ENCODE measurements at regions not wholly inside any gene's neighbourhood (a gene's known extent, or its start where the extent isn't known, plus 50 kb on each side); places are given as distances from the start of the nearest gene placed in this dataset.
"Not testable (repeated sequence)": the region's sequence is repeated elsewhere in the genome, so short reads cannot be mapped to it uniquely, and the experiment has no call there.

DNA sequence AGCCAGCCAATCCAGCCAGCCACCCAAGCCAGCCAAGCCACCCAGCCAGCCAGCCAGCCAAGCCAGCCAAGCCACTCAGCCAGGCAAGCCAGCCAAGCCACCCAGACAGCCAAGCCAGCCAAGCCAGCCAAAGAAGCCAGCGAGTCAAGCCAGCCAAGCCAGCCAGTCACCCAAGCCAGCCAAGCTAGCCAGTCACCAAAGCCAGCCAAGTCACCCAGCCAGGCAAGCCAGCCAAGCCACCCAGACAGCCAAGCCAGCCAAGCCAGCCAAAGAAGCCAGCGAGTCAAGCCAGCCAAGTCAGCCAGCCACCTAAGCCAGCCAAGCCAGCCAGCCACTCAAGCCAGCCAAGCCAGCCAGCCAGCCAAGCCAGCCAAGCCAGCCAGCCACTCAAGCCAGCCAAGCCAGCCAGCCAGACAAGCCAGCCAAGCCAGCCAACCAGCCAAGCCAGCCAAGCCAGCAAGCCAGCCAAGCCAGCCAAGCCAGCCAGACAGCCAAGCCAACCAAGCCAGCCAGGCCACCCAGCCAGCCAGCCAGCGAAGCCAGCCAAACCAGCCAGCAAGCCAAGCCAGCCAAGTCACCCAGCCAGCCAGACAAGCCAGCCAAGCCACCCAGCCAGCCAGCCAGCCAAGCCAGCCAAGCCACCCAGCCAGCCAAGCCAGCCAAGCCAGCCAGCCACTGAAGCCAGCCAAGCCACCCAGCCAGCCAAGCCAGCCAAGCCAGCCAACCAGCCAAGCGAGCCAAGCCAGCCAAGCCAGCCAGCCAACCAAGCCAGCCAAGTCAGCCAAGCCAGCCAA is 198.8 kb downstream of the GOLGA6L6 start:
- H3K4me1 Mint-ChIP-seq (ENCODE audit: low read depth); DNase-seq; CTCF ChIA-PET; H3K9me3 Mint-ChIP-seq; H3K27me3 Mint-ChIP-seq (ENCODE audit: low read depth); H3K36me3 Mint-ChIP-seq (ENCODE audit: low read depth); H3K4me3 Mint-ChIP-seq; intact Hi-C loops (cut with micrococcal nuclease); H3K27ac Mint-ChIP-seq: not testable (repeated sequence)

DNA sequence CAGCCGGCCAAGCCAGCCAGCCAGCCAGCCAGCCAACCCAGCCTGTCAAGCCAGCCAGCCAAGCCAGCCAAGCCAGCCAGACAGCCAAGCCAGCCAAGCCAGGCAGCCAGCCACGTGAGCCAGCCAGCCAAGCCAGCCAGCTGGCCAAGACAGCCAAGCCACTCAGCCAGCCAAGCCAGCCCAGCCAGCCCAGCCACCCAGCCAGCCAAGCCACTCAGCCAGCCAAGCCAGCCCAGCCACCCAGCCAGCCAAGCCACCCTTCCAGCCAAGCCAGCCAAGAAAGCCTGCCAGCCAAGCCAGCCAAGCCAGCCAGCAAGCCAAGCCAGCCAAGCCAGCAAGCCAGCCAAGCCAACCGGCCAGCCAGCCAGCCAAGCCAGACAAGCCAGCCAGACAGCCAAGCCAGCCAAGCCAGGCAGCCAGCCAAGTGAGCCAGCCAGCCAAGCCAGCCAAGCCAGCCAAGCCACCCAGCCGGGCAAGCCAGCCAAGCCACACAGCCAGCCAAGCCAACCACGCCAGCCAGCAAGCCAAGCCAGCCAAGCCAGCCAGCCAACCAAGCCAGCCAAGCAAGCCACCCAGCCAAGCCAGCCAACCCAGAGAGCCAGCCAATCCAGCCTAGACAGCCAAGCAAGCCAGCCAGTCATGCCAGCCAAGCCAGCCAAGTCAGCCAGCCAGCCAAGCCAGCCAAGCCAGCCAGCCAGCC is 199.5 kb downstream of the GOLGA6L6 start:
- no peaks in the 10 kb centered on the region for H3K27me3 Mint-ChIP-seq (ENCODE audit: low read depth)
- CTCF ChIA-PET = no interaction called here
- DNase-seq = peak; percentile 37
- H3K9me3 Mint-ChIP-seq = peaks cover 4% of the 10 kb centered on the region
- intact Hi-C loops (cut with micrococcal nuclease) = no loop called here
- no peaks in the 10 kb centered on the region for H3K36me3 Mint-ChIP-seq (ENCODE audit: low read depth)
- no peak overlapping the region for H3K27ac Mint-ChIP-seq
- no peaks in the 10 kb centered on the region for H3K4me1 Mint-ChIP-seq (ENCODE audit: low read depth)
- no peak overlapping the region for H3K4me3 Mint-ChIP-seq

DNA sequence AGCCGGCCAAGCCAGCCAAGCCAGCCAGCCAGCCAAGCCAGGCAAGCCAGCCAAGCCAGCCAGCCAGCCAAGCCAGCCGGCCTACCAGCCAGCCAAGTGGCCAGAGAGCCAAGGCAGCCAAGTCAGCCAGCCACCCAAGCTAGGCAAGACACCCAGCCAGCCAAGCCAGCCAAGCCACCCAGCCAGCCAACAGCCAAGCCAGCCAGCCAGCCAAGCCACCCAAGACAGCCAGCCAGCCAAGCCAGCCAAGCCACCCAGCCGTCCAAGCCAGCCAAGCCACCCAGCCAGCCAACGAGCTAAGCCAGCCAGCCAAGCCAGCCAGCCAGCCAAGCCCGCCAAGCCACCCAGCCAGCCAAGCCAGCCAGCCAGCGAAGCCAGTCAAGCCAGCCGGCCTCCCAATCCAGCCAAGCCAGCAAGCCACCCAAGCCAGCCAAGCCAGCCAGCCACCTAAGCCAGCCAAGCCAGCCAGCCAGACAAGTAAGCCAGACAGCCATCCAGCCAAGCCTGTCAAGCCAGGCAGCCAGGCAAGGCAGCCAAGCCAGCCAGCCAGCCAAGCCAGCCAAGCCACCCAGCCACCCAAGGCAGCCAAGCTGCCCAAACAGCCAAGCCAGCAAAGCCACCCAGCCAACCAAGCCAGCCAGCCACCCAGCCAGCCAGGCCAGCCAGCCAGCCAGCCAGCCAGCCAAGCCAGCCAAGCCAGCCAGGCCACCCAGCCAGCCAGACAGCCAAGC is 200.5 kb downstream of the GOLGA6L6 start:
- no peaks in the 10 kb centered on the region for H3K36me3 Mint-ChIP-seq (ENCODE audit: low read depth)
- no peak overlapping the region for H3K4me3 Mint-ChIP-seq
- CTCF ChIA-PET = interaction anchor here (0.6 kb wide), 1 partner anchor 1936 kb away, joined by 3 read pairs; no protein-coding TSS in a partner anchor

DNA sequence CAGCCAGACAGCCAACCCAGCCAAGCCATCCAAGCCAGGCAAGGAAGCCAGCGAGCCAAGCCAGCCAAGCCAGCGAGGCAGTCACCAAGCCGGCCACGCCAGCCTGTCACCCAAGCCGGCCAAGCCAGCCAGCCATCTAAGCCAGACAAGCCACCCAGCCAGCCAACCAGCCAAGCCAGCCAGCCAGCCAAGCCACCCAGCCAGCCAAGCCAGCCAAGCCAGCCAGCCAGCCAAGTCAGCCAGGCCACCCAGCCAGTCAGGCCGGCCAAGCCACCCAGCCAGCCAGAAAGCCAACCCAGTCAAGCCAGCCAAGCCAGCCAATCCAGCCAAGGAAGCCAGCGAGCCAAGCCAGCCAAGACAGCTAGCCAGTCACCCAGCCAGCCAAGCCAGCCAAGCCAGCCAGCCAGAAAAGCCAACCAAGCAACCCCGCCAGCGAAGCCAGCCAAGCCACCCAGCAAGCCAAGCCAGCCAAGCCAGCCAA is 201.2 kb downstream of the GOLGA6L6 start:
- H3K4me3 Mint-ChIP-seq = no peak overlapping the region
- no peaks in the 10 kb centered on the region for H3K27me3 Mint-ChIP-seq (ENCODE audit: low read depth)
- CTCF ChIA-PET = no interaction called here
- intact Hi-C loops (cut with micrococcal nuclease) = no loop called here
- H3K27ac Mint-ChIP-seq = no peak overlapping the region
- H3K4me1 Mint-ChIP-seq (ENCODE audit: low read depth) = no peaks in the 10 kb centered on the region
- peak; percentile 12 for DNase-seq
- no peaks in the 10 kb centered on the region for H3K36me3 Mint-ChIP-seq (ENCODE audit: low read depth)
- peaks cover 7% of the 10 kb centered on the region for H3K9me3 Mint-ChIP-seq

More for the DNA sequence above, 200.5 kb downstream of the GOLGA6L6 start:
- peak; percentile 38 for DNase-seq
- H3K4me1 Mint-ChIP-seq (ENCODE audit: low read depth) = no peaks in the 10 kb centered on the region
- peaks cover 7% of the 10 kb centered on the region for H3K9me3 Mint-ChIP-seq
- no peaks in the 10 kb centered on the region for H3K27me3 Mint-ChIP-seq (ENCODE audit: low read depth)
- intact Hi-C loops (cut with micrococcal nuclease) = no loop called here
- no peak overlapping the region for H3K27ac Mint-ChIP-seq

DNA sequence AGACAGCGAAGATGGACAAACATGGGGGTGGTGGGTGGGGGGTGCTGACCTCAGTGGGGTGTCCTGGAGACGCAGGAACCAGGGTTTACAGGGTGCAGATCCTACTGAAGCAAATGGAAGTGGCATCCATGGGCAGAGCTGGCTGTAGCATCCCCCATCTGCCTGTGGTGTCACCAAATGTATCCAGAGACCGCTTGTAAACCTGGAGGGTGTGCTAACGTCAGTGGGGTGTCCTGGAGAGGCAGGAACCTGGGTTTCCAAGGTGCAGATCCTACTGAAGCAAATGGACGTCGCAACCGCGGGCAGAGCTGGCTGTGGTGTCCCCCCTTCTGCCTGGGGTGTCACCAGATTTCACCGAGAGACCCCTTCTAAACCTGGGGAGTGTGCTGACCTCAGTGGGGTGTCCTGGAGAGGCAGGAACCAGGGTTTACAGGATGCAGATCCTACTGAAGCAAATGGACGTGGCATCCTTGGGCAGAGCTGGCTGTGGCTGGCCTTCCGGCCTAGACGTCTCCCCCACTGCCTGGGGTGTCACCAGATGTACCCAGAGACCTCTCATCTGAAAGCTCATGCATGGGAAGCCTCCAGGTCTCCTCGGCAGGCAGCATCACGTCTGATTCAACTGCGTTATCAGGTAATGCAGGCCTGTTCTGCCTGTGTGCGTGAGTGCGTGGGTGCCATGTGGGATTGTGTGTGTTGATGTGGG is 202.4 kb downstream of the GOLGA6L6 start:
- H3K36me3 Mint-ChIP-seq (ENCODE audit: low read depth) = not testable (repeated sequence)

DNA sequence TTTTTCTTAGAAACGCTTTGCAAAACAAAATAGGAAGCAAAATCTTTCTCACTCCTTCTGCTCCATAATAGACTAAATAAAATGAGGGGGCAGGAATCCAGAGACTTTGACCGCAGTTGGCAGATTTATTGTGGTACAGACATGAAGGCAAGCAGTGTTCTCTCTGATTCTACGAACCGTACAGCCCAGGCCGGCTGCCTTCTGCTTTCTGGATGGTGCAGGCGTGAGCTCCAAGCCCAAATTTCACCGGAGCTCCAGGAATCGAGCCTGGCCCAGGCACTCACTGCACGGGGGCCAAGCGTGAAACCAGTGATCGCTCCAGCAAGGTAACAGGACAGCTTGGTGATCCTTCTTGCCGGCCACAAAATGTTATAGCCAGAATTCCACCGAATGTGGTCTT is 202.9 kb downstream of the GOLGA6L6 start:
- intact Hi-C loops (cut with micrococcal nuclease); CTCF ChIA-PET: not testable (repeated sequence)

More for the DNA sequence above, 202.4 kb downstream of the GOLGA6L6 start:
- H3K27me3 Mint-ChIP-seq (ENCODE audit: low read depth); H3K4me1 Mint-ChIP-seq (ENCODE audit: low read depth); H3K27ac Mint-ChIP-seq; H3K4me3 Mint-ChIP-seq; CTCF ChIA-PET; intact Hi-C loops (cut with micrococcal nuclease); DNase-seq; H3K9me3 Mint-ChIP-seq: not testable (repeated sequence)

DNA sequence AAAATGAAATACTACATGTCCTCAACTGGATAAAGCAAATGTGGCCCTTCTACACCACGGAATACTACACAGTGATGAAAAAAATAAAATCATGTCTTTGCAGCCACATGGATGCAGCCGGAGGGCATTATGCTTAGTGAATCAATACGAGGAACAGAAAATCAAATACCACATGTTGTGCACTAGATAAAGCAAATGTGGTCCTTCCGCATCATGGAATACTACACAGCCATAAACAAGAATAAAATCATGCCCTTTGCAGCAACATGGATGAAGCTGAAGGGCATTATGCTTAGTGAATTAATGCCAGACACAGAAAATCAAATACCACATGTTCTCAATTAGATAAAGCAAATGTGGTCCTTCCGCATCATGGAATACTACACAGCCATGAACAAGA is 204.4 kb downstream of the GOLGA6L6 start:
- CTCF ChIA-PET; H3K36me3 Mint-ChIP-seq (ENCODE audit: low read depth); H3K27ac Mint-ChIP-seq; H3K4me1 Mint-ChIP-seq (ENCODE audit: low read depth); H3K4me3 Mint-ChIP-seq; H3K9me3 Mint-ChIP-seq; intact Hi-C loops (cut with micrococcal nuclease); DNase-seq; H3K27me3 Mint-ChIP-seq (ENCODE audit: low read depth): not testable (repeated sequence)

More for the DNA sequence above, 202.9 kb downstream of the GOLGA6L6 start:
- H3K4me1 Mint-ChIP-seq (ENCODE audit: low read depth); H3K27ac Mint-ChIP-seq; H3K9me3 Mint-ChIP-seq; DNase-seq; H3K36me3 Mint-ChIP-seq (ENCODE audit: low read depth); H3K4me3 Mint-ChIP-seq; H3K27me3 Mint-ChIP-seq (ENCODE audit: low read depth): not testable (repeated sequence)

DNA sequence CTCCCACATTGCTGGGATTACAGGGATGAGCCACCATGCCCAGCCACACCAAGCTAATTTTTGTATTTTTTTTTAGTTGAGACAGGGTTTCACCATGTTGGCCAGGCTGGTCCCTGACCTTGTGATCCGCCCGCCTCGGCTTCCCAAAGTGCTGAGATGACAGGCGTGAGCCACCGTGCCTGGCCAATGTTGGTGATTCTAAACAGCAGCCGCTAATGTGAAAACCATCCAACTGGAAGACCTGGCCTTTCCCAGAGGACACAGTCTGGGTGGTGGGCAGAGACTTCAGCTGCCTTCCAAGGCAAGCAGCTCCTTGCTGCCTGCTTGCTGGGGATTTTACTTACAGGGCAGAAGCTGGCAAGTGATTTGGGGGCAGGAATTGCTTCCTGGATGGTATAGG is 207.1 kb downstream of the GOLGA6L6 start:
- intact Hi-C loops (cut with micrococcal nuclease); H3K4me1 Mint-ChIP-seq (ENCODE audit: low read depth); DNase-seq; H3K27ac Mint-ChIP-seq; H3K36me3 Mint-ChIP-seq (ENCODE audit: low read depth); H3K4me3 Mint-ChIP-seq; CTCF ChIA-PET; H3K27me3 Mint-ChIP-seq (ENCODE audit: low read depth); H3K9me3 Mint-ChIP-seq: not testable (repeated sequence)

DNA sequence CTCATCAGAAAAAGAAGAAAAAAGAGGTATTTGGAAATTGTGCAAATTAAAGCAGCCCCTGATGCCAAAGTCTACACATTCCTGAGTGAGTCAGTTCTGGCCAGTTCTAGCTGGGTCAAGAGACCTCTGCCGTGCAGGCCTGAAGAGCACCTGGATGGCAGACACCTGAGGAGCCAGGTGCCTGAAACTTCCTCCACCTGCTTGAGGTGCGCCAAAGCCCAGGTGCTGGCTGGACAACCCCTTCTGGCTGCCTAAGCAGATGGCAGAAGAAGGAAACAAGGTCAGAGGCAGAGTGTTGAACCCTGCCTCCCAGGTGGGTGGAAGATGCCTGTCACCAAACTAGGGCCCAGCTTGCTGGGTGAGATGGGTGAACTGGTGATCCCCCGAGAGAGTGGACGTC is 215.8 kb downstream of the GOLGA6L6 start:
- H3K9me3 Mint-ChIP-seq; H3K36me3 Mint-ChIP-seq (ENCODE audit: low read depth); DNase-seq; intact Hi-C loops (cut with micrococcal nuclease); H3K27ac Mint-ChIP-seq; H3K4me1 Mint-ChIP-seq (ENCODE audit: low read depth); H3K4me3 Mint-ChIP-seq; CTCF ChIA-PET; H3K27me3 Mint-ChIP-seq (ENCODE audit: low read depth): not testable (repeated sequence)

DNA sequence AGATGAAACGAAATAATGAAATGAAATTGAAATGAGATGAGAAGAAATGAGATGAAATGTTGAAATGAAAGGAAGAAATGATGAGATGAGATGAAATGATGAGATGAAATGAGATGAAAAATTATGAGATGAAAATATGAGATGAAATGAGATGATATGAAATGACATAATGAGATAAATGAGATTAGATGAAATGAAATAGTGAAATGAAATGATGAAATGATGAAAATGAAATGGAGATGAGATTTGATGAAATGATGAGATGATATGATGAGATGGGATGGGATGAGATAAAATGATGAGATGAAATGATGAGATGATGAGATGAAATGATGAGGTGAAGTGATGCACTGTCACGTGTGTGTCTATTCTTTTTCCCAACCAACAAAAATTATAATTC is 224.5 kb downstream of the GOLGA6L6 start:
- H3K36me3 Mint-ChIP-seq (ENCODE audit: low read depth); CTCF ChIA-PET; H3K4me3 Mint-ChIP-seq; H3K27me3 Mint-ChIP-seq (ENCODE audit: low read depth); H3K4me1 Mint-ChIP-seq (ENCODE audit: low read depth); H3K27ac Mint-ChIP-seq; H3K9me3 Mint-ChIP-seq; intact Hi-C loops (cut with micrococcal nuclease); DNase-seq: not testable (repeated sequence)

DNA sequence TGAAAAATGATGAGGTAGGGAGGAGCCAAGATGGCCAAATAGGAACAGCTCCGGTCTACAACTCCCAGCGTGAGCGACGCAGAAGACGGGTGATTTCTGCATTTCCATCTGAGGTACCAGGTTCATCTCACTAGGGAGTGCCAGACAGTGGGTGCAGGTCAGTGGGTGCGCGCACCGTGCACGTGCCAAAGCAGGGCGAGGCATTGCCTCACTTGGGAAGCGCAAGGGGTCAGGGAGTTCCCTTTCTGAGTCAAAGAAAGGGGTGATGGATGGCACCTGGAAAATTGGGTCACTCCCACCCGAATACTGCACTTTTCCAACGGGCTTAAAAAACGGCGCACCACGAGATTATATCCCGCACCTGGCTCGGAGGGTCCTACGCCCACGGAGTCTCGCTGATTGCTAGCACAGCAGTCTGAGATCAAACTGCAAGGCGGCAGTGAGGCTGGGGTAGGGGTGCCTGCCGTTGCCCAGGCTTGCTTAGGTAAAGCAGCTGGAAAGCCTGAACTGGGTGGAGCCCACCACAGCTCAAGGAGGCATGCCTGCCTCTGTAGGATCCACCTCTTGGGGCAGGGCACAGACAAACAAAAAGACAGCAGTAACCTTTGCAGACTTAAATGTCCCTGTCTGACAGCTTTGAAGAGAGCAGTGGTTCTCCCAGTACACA is 230.5 kb downstream of the GOLGA6L6 start:
- H3K27me3 Mint-ChIP-seq (ENCODE audit: low read depth); H3K4me3 Mint-ChIP-seq; H3K36me3 Mint-ChIP-seq (ENCODE audit: low read depth); DNase-seq; intact Hi-C loops (cut with micrococcal nuclease); H3K9me3 Mint-ChIP-seq; CTCF ChIA-PET; H3K27ac Mint-ChIP-seq; H3K4me1 Mint-ChIP-seq (ENCODE audit: low read depth): not testable (repeated sequence)

DNA sequence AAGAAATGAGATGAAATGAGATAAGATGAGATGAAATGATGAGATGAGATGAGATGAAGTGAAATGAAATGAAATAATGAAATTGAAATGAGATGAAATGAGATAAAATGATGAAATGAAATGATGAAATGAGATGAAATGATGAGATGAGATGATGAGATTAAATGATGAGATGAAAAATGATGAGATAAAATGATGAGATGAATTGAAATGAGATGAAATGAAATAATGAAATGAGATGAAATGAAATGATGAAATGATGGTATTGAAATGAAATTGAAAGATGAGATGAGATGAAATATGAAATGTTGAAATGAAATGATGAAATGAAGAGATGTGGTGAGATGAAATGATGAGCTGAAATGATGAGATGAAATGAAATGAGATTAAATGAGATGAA is 231.0 kb downstream of the GOLGA6L6 start:
- no peak overlapping the region for H3K4me3 Mint-ChIP-seq
- no peaks in the 10 kb centered on the region for H3K9me3 Mint-ChIP-seq
- no peak for DNase-seq
- H3K36me3 Mint-ChIP-seq (ENCODE audit: low read depth) = no peaks in the 10 kb centered on the region
- H3K27ac Mint-ChIP-seq = no peak overlapping the region
- intact Hi-C loops (cut with micrococcal nuclease) = no loop called here
- H3K4me1 Mint-ChIP-seq (ENCODE audit: low read depth) = no peaks in the 10 kb centered on the region
- no peaks in the 10 kb centered on the region for H3K27me3 Mint-ChIP-seq (ENCODE audit: low read depth)
- CTCF ChIA-PET = no interaction called here
